OCI-LY1 (cell line): ENCODE measurements at regions not wholly inside any gene's neighbourhood (a gene's known extent, or its start where the extent isn't known, plus 50 kb on each side); places are given as distances from the start of the nearest gene placed in this dataset.

ENCODE experiments used
- H2AFZ ChIP-seq: fragments of 200-600 bp; sonication (generic), shearing (Covaris generic); 2 replicates; pipeline ENCODE4 v1.6.0; 2014; ENCODE audit warnings: antibody characterized with exemption, mild to moderate bottlenecking, low read length
- H3F3A ChIP-seq: fragments of 200-600 bp; sonication (generic), shearing (Covaris generic); 2 replicates; pipeline ENCODE4 v1.6.0; 2014; ENCODE audit warnings: mild to moderate bottlenecking, antibody characterized with exemption, low read length, moderate library complexity; ENCODE audit not compliant: insufficient read depth
- H3K27ac ChIP-seq: fragments of 200-600 bp; sonication (generic); 2 replicates; pipeline ENCODE4 v1.5.1; 2014; ENCODE audit warnings: low read length, mixed run types, mild to moderate bottlenecking, low read depth; ENCODE audit not compliant: poor library complexity, severe bottlenecking
- H3K27me3 ChIP-seq: fragments of 200-600 bp; sonication (generic); 2 replicates; pipeline ENCODE4 v1.6.0; 2014; ENCODE audit warnings: antibody characterized with exemption, mild to moderate bottlenecking, low read length, moderate library complexity; ENCODE audit not compliant: insufficient read depth
- H3K36me3 ChIP-seq: fragments of 200-600 bp; sonication (generic); 2 replicates; pipeline ENCODE4 v1.6.1; 2014; ENCODE audit warnings: mild to moderate bottlenecking, antibody characterized with exemption, low read length, moderate library complexity, mixed read lengths; ENCODE audit not compliant: insufficient read depth
- H3K4me1 ChIP-seq: fragments of 200-600 bp; sonication (generic); 2 replicates; pipeline ENCODE4 v1.5.1; 2014; ENCODE audit warnings: mild to moderate bottlenecking, low read length, moderate library complexity; ENCODE audit not compliant: insufficient read depth, severe bottlenecking
- H3K4me2 ChIP-seq: fragments of 200-600 bp; sonication (generic), shearing (Covaris generic); 2 replicates; pipeline ENCODE4 v1.6.1; 2014; ENCODE audit warnings: low read length
- H3K4me3 ChIP-seq: fragments of 200-600 bp; sonication (generic); 2 replicates; pipeline ENCODE4 v1.5.1; 2014; ENCODE audit warnings: low read length, low read depth, mild to moderate bottlenecking, mixed read lengths; ENCODE audit not compliant: poor library complexity, severe bottlenecking
- H3K79me2 ChIP-seq: fragments of 200-600 bp; shearing (Covaris generic); 2 replicates; pipeline ENCODE4 v1.6.1; 2016; ENCODE audit warnings: mixed run types, low read length, mixed read lengths; ENCODE audit not compliant: insufficient read depth
- H3K9ac ChIP-seq: fragments of 200-600 bp; sonication (generic), shearing (Covaris generic); 2 replicates; pipeline ENCODE4 v1.6.1; 2014; ENCODE audit warnings: mild to moderate bottlenecking, low read length, mixed read lengths
- H3K9me2 ChIP-seq: fragments of 200-600 bp; sonication (generic), shearing (Covaris generic); 2 replicates; pipeline ENCODE4 v1.6.1; 2014; ENCODE audit warnings: low read depth, mild to moderate bottlenecking, low read length, mixed read lengths
- H3K9me3 ChIP-seq: fragments of 200-600 bp; shearing (Covaris generic); 2 replicates; pipeline ENCODE4 v1.6.1; 2014; ENCODE audit warnings: low read length, mixed read lengths
- H4K20me1 ChIP-seq: fragments of 200-600 bp; sonication (generic), shearing (Covaris generic); 2 replicates; pipeline ENCODE4 v1.6.0; 2016; ENCODE audit warnings: mild to moderate bottlenecking, low read length; ENCODE audit not compliant: insufficient read depth
- CTCF ChIP-seq: fragments of 200-600 bp; sonication (generic), shearing (Covaris generic); IDR thresholded peaks from 2 replicates; pipeline ENCODE4 v1.5.1; 2017; ENCODE audit warnings: mild to moderate bottlenecking, antibody characterized with exemption, low read length, moderate library complexity, mixed read lengths
- EZH2 ChIP-seq: fragments of 200-600 bp; sonication (generic), shearing (Covaris generic); IDR thresholded peaks from 2 replicates; pipeline ENCODE4 v1.8.0; 2017; ENCODE audit warnings: borderline replicate concordance, mixed run types, mild to moderate bottlenecking, antibody characterized with exemption, low read length, moderate library complexity, mixed read lengths

GRCh38 chr19:31781542-31781941 lies 432.3 kb upstream of the TSHZ3 start:
- no peaks in the 10 kb centered on the region for H4K20me1 ChIP-seq
- H2AFZ ChIP-seq, result no peak overlapping the region
- 0 out of 2 replicates have a peak, but pooled peaks cover 4% of the 10 kb centered on the region for H3K27me3 ChIP-seq
- no peaks in the 10 kb centered on the region for H3K4me1 ChIP-seq
- no peaks in the 10 kb centered on the region for H3K36me3 ChIP-seq
- H3K27ac ChIP-seq, result no peak overlapping the region
- H3F3A ChIP-seq, result no peaks in the 10 kb centered on the region
- H3K9me3 ChIP-seq, result no peaks in the 10 kb centered on the region
- no peaks in the 10 kb centered on the region for H3K79me2 ChIP-seq
- no peak overlapping the region for H3K4me3 ChIP-seq
- TF ChIP-seq EZH2, result no peak
- TF ChIP-seq CTCF, result no peak
- H3K9me2 ChIP-seq, result no peaks in the 10 kb centered on the region
- H3K9ac ChIP-seq, result no peak overlapping the region
- no peak overlapping the region for H3K4me2 ChIP-seq

- TF ChIP-seq CTCF (no peak), EZH2 (no peak)
- Histone ChIP-seq H3K4me2 (no peak overlapping the region), H3K9me3 (no peaks in the 10 kb centered on the region), H4K20me1 (no peaks in the 10 kb centered on the region), H2AFZ (no peak overlapping the region), H3K9me2 (no peaks in the 10 kb centered on the region), H3K27me3 (0 out of 2 replicates have a peak, but pooled peaks cover 4% of the 10 kb centered on the region), H3K9ac (no peak overlapping the region), H3K79me2 (no peaks in the 10 kb centered on the region), H3K36me3 (no peaks in the 10 kb centered on the region), H3K27ac (no peak overlapping the region), H3F3A (no peaks in the 10 kb centered on the region), H3K4me3 (no peak overlapping the region), H3K4me1 (no peaks in the 10 kb centered on the region)
Observed at GRCh38 chr19:31783592-31783991, 434.4 kb upstream of the TSHZ3 start.

DNA sequence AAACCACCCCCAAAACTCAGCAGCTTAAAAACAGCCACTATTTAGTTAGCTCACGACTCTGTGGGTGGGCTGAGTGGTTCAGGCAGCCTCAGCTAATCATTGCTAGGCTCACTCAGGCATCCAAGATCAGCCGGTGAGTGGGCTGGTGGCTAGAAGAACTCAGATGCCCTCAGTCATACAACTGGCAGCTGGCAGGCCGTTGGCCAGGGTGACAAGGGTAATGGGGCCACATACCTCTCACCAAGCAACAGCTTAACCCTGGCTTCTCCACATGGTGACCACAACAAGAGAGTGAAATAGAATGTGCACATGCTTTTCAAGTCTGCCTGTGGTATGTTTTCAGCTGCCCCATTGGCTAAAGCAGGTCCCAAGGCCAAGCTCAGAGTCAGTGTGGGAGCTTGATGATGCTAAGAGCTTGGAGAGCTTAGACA lies 435.4 kb upstream of the TSHZ3 start:
- no peak overlapping the region for H2AFZ ChIP-seq
- no peak for TF ChIP-seq CTCF
- no peak for TF ChIP-seq EZH2
- no peaks in the 10 kb centered on the region for H3K9me3 ChIP-seq

More for the DNA sequence above, 435.4 kb upstream of the TSHZ3 start:
- no peak overlapping the region for H3K9ac ChIP-seq
- H3F3A ChIP-seq, result no peaks in the 10 kb centered on the region
- no peaks in the 10 kb centered on the region for H3K79me2 ChIP-seq
- H3K9me2 ChIP-seq, result no peaks in the 10 kb centered on the region
- H3K36me3 ChIP-seq, result no peaks in the 10 kb centered on the region
- no peak overlapping the region for H3K27ac ChIP-seq
- no peaks in the 10 kb centered on the region for H3K4me1 ChIP-seq
- H3K4me2 ChIP-seq, result no peak overlapping the region
- H4K20me1 ChIP-seq, result no peaks in the 10 kb centered on the region
- no peak overlapping the region for H3K4me3 ChIP-seq
- H3K27me3 ChIP-seq, result 0 out of 2 replicates have a peak, but pooled peaks cover 4% of the 10 kb centered on the region
